SU-DHL-6 (cell line): ENCODE measurements at regions not wholly inside any gene's neighbourhood (a gene's known extent, or its start where the extent isn't known, plus 50 kb on each side); places are given as distances from the start of the nearest gene placed in this dataset.

Experiments used
- H2AFZ ChIP-seq: fragments of 200-600 bp; sonication (generic); 2 replicates; pipeline ENCODE4 v1.6.1; 2014; ENCODE audit warnings: low read depth, mild to moderate bottlenecking, moderate library complexity, mixed read lengths, antibody characterized with exemption, low read length; ENCODE audit not compliant: severe bottlenecking
- H3F3A ChIP-seq: fragments of 200-600 bp; shearing (Covaris generic); 2 replicates; pipeline ENCODE4 v1.6.0; 2016; ENCODE audit warnings: antibody characterized with exemption, mild to moderate bottlenecking; ENCODE audit not compliant: insufficient read depth
- H3K27ac ChIP-seq: fragments of 200-600 bp; sonication (generic); 2 replicates; pipeline ENCODE4 v1.5.1; 2016; ENCODE audit warnings: low read depth, mild to moderate bottlenecking, low read length, moderate library complexity, mixed read lengths
- H3K27me3 ChIP-seq: fragments of 200-600 bp; sonication (generic), shearing (Covaris generic); 2 replicates; pipeline ENCODE4 v1.6.0; 2014; ENCODE audit warnings: mild to moderate bottlenecking, low read length
- H3K36me3 ChIP-seq: fragments of 200-600 bp; sonication (generic); 2 replicates; pipeline ENCODE4 v1.6.1; 2014; ENCODE audit warnings: mild to moderate bottlenecking, low read length, mixed read lengths
- H3K4me2 ChIP-seq: fragments of 300-600, 200-600 bp; shearing (Covaris generic), sonication (generic); 2 replicates; pipeline ENCODE4 v1.6.0; 2014; ENCODE audit warnings: low read length, low read depth, mild to moderate bottlenecking; ENCODE audit not compliant: poor library complexity, severe bottlenecking
- H3K4me3 ChIP-seq: fragments of 200-600 bp; sonication (generic); 2 replicates; pipeline ENCODE4 v1.5.1; 2014; ENCODE audit warnings: antibody characterized with exemption, low read length, mild to moderate bottlenecking, mixed read lengths; ENCODE audit not compliant: insufficient read depth, poor library complexity, severe bottlenecking
- H3K79me2 ChIP-seq: fragments of 200-600 bp; sonication (generic); 2 replicates; pipeline ENCODE4 v1.6.1; 2014; ENCODE audit warnings: mild to moderate bottlenecking, low read length, moderate library complexity; ENCODE audit not compliant: insufficient read depth
- H3K9ac ChIP-seq: fragments of 200-600 bp; sonication (generic); 2 replicates; pipeline ENCODE4 v1.7.0; 2014; ENCODE audit warnings: mild to moderate bottlenecking, low read length
- H3K9me2 ChIP-seq: fragments of 200-600 bp; sonication (generic); replicated peaks from 2 replicates; pipeline ENCODE4 v1.6.1; 2014; ENCODE audit warnings: low read length; ENCODE audit not compliant: insufficient read depth
- H3K9me3 ChIP-seq: fragments of 200-600 bp; sonication (generic); 2 replicates; pipeline ENCODE4 v1.6.1; 2014; ENCODE audit warnings: low read length, mixed read lengths; ENCODE audit not compliant: insufficient read depth
- H4K20me1 ChIP-seq: fragments of 200-600 bp; sonication (generic); 2 replicates; pipeline ENCODE4 v1.6.1; 2014; ENCODE audit warnings: low read depth, mild to moderate bottlenecking, antibody characterized with exemption, low read length, moderate library complexity, mixed read lengths
- EZH2phosphoT487 ChIP-seq: fragments of 200-600 bp; sonication (generic), shearing (Covaris generic); conservative IDR thresholded peaks from 2 replicates; pipeline ENCODE4 v1.6.1; 2018; ENCODE audit warnings: mild to moderate bottlenecking, antibody characterized with exemption, low read length, moderate library complexity, mixed read lengths
- TF ChIP-seq, protein P1 (sequence below): fragments of 200-600 bp; sonication (generic); IDR thresholded peaks from one replicate; pipeline ENCODE4 v1.5.1; 2017; ENCODE audit warnings: antibody characterized with exemption, mild to moderate bottlenecking, low read length, moderate library complexity; ENCODE audit not compliant: insufficient read depth, poor library complexity, severe bottlenecking

GRCh38 chr1:143720087-143721023 lies 251.4 kb downstream of the FAM72C start:
- H3K4me3 ChIP-seq: no peak overlapping the region
- H3K9ac ChIP-seq: no peak overlapping the region
- H4K20me1 ChIP-seq: no peaks in the 10 kb centered on the region
- TF ChIP-seq EZH2phosphoT487: no peak
- TF ChIP-seq, protein P1, sequence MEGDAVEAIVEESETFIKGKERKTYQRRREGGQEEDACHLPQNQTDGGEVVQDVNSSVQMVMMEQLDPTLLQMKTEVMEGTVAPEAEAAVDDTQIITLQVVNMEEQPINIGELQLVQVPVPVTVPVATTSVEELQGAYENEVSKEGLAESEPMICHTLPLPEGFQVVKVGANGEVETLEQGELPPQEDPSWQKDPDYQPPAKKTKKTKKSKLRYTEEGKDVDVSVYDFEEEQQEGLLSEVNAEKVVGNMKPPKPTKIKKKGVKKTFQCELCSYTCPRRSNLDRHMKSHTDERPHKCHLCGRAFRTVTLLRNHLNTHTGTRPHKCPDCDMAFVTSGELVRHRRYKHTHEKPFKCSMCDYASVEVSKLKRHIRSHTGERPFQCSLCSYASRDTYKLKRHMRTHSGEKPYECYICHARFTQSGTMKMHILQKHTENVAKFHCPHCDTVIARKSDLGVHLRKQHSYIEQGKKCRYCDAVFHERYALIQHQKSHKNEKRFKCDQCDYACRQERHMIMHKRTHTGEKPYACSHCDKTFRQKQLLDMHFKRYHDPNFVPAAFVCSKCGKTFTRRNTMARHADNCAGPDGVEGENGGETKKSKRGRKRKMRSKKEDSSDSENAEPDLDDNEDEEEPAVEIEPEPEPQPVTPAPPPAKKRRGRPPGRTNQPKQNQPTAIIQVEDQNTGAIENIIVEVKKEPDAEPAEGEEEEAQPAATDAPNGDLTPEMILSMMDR: no peak
- no peaks in the 10 kb centered on the region for H3F3A ChIP-seq
- no peak overlapping the region for H3K4me2 ChIP-seq
- H3K27me3 ChIP-seq: no peaks in the 10 kb centered on the region
- no peaks in the 10 kb centered on the region for H3K9me2 ChIP-seq
- H3K9me3 ChIP-seq: no peaks in the 10 kb centered on the region
- no peak overlapping the region for H2AFZ ChIP-seq
- H3K79me2 ChIP-seq: no peaks in the 10 kb centered on the region
- no peak overlapping the region for H3K27ac ChIP-seq
- no peaks in the 10 kb centered on the region for H3K36me3 ChIP-seq

DNA sequence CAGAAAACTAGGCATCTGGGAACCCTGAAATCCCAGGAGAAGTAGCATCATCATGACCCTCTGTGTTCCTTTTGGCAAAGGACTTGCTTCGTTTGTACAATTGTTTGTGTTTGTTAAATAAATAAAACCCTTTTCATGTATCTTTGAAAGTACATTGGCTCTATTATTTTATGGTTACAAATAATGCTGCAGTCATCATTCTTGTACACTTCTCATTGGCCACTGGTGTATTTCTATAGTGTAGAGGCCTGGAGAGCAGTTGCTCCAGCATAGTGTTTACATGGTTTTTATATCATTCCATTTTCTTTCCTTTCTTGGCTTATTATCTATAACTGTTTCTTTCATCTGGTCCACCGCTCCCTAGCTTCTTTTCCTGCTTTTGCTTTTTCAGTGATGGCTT lies 253.3 kb downstream of the FAM72C start:
- Histone ChIP-seq H3K36me3 (no peaks in the 10 kb centered on the region), H3K9ac (no peak overlapping the region), H3K79me2 (no peaks in the 10 kb centered on the region), H3K27ac (no peak overlapping the region), H3K4me2 (no peak overlapping the region), H3K9me3 (no peaks in the 10 kb centered on the region), H2AFZ (no peak overlapping the region), H3F3A (no peaks in the 10 kb centered on the region), H4K20me1 (no peaks in the 10 kb centered on the region), H3K27me3 (no peaks in the 10 kb centered on the region), H3K9me2 (no peaks in the 10 kb centered on the region), H3K4me3 (no peak overlapping the region)
- TF ChIP-seq, protein P1: no peak
- TF ChIP-seq EZH2phosphoT487: no peak

- no peaks in the 10 kb centered on the region for H4K20me1 ChIP-seq
- no peak overlapping the region for H3K9ac ChIP-seq
- H3K9me3 ChIP-seq: no peaks in the 10 kb centered on the region
- no peak overlapping the region for H3K4me3 ChIP-seq
- H3K79me2 ChIP-seq: no peaks in the 10 kb centered on the region
- no peaks in the 10 kb centered on the region for H3F3A ChIP-seq
- H2AFZ ChIP-seq: no peak overlapping the region
- H3K27ac ChIP-seq: no peak overlapping the region
- TF ChIP-seq, protein P1: no peak
- TF ChIP-seq EZH2phosphoT487: no peak
- H3K4me2 ChIP-seq: no peak overlapping the region
- H3K27me3 ChIP-seq: no peaks in the 10 kb centered on the region
- no peaks in the 10 kb centered on the region for H3K9me2 ChIP-seq
- no peaks in the 10 kb centered on the region for H3K36me3 ChIP-seq
These were observed 253.8 kb downstream of the FAM72C start for GRCh38 chr1:143718021-143718420.
